ENCODE measurements at regions not wholly inside any gene's neighbourhood (a gene's known extent, or its start where the extent isn't known, plus 50 kb on each side); places are given as distances from the start of the nearest gene placed in this dataset.

DNA sequence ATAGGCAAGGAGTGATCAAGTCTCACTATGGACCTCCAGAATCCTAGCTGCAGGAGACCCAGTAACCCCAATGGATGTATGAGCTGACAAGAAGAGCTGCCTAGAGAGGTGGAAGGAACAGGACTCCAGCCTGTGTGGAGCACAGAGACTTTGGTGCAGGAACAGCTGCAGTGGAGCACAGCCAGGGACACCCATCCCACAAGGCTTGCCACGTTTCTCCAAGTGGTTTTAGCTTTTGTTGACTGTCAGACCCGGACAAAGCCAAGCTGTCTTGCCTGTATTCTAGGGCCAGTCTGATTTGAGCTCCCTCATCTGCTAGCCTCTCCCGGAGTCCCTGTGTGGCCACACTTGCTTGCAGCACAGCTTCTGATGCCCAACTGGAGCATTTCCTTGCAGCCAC, 224.7 kb downstream of the CHRM2 start:
- Mint-ChIP-seq H3K4me3 (no peak overlapping the region), H3K4me1 (no peaks in the 10 kb centered on the region), H3K36me3 (ENCODE audit: low read depth) (no peaks in the 10 kb centered on the region), H3K27ac (no peak overlapping the region), H3K9me3 (peaks cover 22% of the 10 kb centered on the region), H3K27me3 (no peaks in the 10 kb centered on the region)
- no peak for DNase-seq
- ChIA-PET POLR2A (no interaction called here), CTCF (no interaction called here)

DNA sequence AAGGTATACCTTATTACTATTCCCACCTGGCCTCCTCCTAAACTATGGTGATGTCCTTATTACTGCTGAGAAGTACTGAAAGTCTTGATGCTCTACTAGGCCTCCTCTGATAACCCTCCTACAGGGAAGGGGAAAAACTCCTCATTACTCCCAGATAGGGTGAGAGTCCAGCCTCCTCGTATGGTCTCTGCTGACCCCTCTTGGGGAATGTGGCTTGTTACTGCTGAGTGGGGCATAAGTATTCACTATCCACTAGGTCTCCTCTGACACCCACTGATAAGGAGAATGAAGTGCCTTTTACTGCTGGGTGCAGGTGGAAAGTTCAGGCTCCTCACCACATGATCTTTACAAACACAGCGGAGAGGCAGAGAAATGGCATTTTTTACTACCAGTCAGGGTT, 222.9 kb downstream of the CHRM2 start:
- H3K27me3 Mint-ChIP-seq = no peaks in the 10 kb centered on the region
- H3K9me3 Mint-ChIP-seq = peaks cover 18% of the 10 kb centered on the region
- H3K27ac Mint-ChIP-seq = no peak overlapping the region
- ChIA-PET CTCF (no interaction called here), POLR2A (no interaction called here)
- no peak overlapping the region for H3K4me3 Mint-ChIP-seq
- no peaks in the 10 kb centered on the region for H3K36me3 Mint-ChIP-seq (ENCODE audit: low read depth)
- DNase-seq = no peak
- H3K4me1 Mint-ChIP-seq = no peaks in the 10 kb centered on the region

DNA sequence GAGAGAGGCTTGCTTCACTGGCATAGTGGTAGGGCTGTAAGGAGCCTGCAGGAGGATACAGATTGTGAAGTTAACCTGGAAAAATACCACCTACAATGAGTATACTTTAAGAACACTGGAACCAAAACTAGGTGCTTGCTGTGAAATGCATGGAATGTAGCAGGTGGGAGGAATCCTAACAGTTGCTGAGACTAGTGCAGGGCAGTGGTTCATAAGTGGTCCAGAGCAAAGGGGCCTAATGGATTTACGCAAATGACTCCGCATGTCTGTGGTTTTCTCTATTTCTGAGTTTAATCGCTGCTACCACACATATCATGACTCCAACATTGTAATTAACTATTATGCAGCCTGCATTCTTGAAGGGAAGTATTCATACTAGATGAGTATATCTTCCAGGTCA, 218.4 kb downstream of the CHRM2 start:
- H3K4me1 Mint-ChIP-seq = no peaks in the 10 kb centered on the region
- H3K36me3 Mint-ChIP-seq (ENCODE audit: low read depth) = no peaks in the 10 kb centered on the region
- H3K27me3 Mint-ChIP-seq = no peaks in the 10 kb centered on the region
- no peak overlapping the region for H3K4me3 Mint-ChIP-seq
- H3K27ac Mint-ChIP-seq = no peak overlapping the region
- DNase-seq = no peak
- POLR2A ChIA-PET = no interaction called here
- CTCF ChIA-PET = no interaction called here
- peaks cover 4% of the 10 kb centered on the region for H3K9me3 Mint-ChIP-seq

DNA sequence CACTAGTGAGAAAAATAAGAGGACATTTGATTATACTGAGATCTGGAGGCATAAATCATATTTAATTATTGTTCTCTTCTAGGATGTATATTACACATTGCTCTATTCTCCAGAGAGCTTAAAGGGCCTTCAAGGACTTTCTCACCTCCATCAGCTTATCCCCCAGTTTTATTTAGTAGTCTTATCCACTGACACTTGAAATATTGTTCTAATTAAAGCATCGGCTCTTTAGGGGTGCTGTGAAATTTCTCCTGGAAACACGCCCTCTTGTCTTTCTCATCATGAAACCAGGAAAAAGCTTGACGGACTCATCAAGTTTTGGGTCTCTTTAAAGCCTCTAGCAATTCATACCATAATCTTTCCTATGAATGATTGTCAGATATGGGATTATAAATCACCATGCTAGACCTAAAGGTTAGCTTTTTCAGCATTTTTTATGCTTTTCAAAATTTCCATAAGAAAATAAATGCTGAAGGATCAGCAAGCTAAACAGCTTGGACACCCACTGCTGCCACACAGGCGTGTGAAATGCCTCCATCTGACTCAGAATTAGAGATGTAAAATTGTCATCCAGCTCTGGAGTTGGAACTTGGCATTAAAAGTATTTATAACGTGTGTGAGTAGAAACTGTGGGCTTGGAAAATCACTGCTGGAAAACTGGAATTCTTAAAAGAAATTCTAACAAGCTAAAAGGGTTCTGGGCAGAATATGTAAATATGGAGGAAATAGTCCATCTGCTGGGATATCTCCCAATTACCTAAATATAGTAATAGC, 216.3 kb downstream of the CHRM2 start:
- DNase-seq = no peak
- Mint-ChIP-seq H3K36me3 (ENCODE audit: low read depth) (no peaks in the 10 kb centered on the region), H3K4me3 (no peak overlapping the region), H3K9me3 (peaks cover 4% of the 10 kb centered on the region), H3K27me3 (no peaks in the 10 kb centered on the region), H3K27ac (no peak overlapping the region), H3K4me1 (no peaks in the 10 kb centered on the region)
- ChIA-PET POLR2A (no interaction called here), CTCF (no interaction called here)

DNA sequence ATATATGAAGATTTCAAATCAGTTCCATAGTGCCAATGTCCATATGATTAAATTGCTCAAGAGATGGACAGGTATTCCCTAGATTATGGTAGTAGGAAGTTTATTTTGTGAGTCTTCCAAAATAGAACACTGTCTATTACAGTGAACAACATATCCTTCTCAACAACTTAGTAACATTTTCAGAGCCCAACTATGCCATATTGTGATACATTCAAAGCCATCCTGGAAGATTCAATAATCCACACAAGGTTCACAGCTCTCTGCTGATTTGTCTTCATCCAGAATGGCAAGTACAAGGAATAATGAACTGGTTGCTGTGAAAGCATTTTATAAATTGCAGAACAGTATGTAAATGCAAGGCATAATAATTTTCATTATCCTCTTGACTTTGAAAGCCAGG, 213.9 kb downstream of the CHRM2 start:
- ChIA-PET CTCF (no interaction called here), POLR2A (no interaction called here)
- Mint-ChIP-seq H3K27ac (no peak overlapping the region), H3K4me1 (no peaks in the 10 kb centered on the region), H3K4me3 (no peak overlapping the region), H3K9me3 (peaks cover 2% of the 10 kb centered on the region), H3K27me3 (no peaks in the 10 kb centered on the region), H3K36me3 (ENCODE audit: low read depth) (no peaks in the 10 kb centered on the region)
- no peak for DNase-seq

DNA sequence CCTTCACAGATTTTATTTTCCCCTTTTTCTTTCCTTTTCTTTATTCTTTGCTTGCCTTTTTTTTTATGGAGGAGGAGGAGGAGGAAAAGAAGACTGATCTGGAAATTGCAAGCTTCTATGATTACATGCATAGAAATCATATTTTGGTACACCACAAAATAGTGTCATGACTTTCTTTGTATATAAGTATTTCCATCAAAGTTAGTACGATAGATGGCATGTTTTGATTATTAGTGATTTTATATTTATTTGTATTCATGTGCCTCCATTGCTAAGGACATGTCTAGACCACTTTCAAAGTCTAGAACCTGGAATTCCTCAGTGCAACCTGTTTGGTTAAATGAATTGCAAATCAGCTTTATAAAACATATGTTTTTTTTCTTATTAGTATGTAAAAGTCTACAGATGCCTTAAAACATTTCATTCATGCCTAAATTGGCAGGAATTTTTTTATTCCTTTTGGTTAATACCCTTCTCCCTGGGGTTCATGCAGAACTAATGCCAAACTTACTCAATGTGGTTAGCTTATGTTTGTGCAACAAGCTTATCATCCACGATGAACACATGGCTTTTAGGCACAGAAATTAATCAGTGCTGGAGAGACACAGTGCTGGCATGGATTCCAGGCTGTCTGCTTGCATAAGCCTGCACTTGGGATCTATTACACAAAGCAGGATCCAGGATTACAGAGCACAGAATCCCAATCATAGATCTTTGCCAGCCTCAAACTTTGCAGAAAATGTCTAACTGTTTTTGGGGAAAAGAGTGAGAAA, 213.1 kb downstream of the CHRM2 start:
- ChIA-PET CTCF (no interaction called here), POLR2A (no interaction called here)
- no peak overlapping the region for H3K27ac Mint-ChIP-seq
- H3K9me3 Mint-ChIP-seq = peaks cover 2% of the 10 kb centered on the region
- H3K36me3 Mint-ChIP-seq (ENCODE audit: low read depth) = no peaks in the 10 kb centered on the region
- H3K4me1 Mint-ChIP-seq = no peaks in the 10 kb centered on the region
- no peak overlapping the region for H3K4me3 Mint-ChIP-seq
- no peaks in the 10 kb centered on the region for H3K27me3 Mint-ChIP-seq
- DNase-seq = no peak

DNA sequence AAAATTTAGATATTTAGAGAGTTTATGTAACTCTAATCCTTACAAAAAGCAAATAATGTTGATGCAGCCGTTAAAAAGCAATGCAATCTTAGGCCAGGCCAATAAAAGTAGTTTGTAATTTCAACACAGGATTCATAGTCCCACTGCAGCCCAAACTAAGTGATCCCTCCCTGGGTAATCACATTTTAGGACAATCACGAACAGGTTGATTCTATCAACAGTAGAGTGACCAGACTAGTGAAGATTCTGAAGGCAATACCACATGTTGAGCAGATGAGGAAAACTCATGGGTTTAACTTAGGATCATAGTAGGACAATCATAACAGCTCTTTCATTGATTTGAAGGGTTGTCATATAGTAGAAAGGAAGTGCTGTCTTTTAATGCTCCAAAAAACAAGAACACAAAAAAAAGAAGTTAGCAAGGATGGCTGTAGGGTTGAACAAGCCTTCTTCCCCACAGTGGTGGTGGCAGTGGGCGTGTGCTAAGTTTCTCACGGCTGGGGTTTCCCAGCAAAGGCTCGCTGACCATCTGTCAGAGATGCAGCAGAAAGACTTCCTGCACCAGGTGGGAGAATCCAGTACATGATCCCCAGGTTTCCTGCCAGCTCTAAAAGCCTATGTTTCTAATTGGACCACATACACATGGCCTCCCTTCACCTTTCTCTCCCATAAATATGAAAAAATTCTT, 212.2 kb downstream of the CHRM2 start:
- POLR2A ChIA-PET = no interaction called here
- H3K27ac Mint-ChIP-seq = no peak overlapping the region
- no peaks in the 10 kb centered on the region for H3K27me3 Mint-ChIP-seq
- H3K9me3 Mint-ChIP-seq = peaks cover 2% of the 10 kb centered on the region
- DNase-seq = no peak
- H3K36me3 Mint-ChIP-seq (ENCODE audit: low read depth) = no peaks in the 10 kb centered on the region
- H3K4me3 Mint-ChIP-seq = no peak overlapping the region
- CTCF ChIA-PET = no interaction called here
- no peaks in the 10 kb centered on the region for H3K4me1 Mint-ChIP-seq

DNA sequence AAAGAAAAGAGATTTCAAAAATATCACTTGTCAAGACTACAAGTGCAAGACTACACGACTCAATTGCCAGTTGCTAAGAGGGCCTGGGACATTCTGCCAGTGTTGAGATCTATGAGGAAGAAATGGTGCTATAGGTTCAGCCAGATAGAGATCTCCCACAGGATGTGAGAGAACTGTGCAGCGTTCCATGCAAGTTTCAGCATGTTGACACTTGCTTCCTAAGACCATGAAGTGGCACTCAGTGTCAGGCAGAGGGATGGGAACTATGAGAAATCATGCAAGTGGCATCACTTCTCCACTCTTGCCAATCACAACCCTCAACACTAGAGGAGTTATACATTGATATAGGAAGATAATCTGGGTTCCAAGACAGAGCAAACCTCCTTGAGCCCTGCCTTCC, 210.3 kb downstream of the CHRM2 start:
- Mint-ChIP-seq H3K9me3 (peaks cover 2% of the 10 kb centered on the region), H3K36me3 (ENCODE audit: low read depth) (no peaks in the 10 kb centered on the region), H3K27ac (no peak overlapping the region), H3K4me3 (no peak overlapping the region), H3K4me1 (no peaks in the 10 kb centered on the region), H3K27me3 (no peaks in the 10 kb centered on the region)
- no peak for DNase-seq
- POLR2A ChIA-PET = no interaction called here
- CTCF ChIA-PET = no interaction called here

DNA sequence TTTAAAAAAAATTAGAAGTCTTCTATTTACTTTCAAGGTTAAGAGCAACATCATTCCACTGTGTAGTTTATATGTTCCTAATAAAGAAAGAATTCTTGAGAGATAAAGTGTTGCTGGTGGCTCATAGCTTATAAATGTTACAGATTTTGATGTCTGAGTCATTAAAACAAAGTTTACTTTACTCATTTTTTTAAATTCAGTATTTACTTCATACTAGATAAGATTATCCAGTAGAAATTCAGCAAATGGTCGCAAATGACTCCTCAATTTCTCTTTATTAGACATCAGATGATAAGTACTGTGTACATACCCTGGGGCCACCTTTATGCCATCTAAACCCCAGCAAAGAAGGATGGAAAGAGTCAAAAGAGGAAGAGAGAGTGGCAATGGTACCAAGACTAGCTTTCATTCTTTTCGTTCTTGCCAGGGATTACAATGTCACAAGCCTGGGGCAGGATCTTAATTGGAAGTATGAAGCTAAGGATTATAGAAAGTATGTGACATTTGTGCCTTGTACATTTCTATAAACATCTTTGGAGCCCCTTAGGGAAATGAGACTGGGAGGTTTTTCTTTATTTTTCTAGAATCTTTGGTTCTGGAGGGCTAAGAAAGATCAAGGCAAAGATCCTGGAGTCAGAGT, 206.1 kb downstream of the CHRM2 start:
- no peaks in the 10 kb centered on the region for H3K27me3 Mint-ChIP-seq
- no peaks in the 10 kb centered on the region for H3K36me3 Mint-ChIP-seq (ENCODE audit: low read depth)
- H3K4me1 Mint-ChIP-seq = no peaks in the 10 kb centered on the region
- H3K4me3 Mint-ChIP-seq = no peak overlapping the region
- ChIA-PET POLR2A (no interaction called here), CTCF (no interaction called here)
- H3K9me3 Mint-ChIP-seq = peaks cover 4% of the 10 kb centered on the region
- no peak overlapping the region for H3K27ac Mint-ChIP-seq
- DNase-seq = no peak

DNA sequence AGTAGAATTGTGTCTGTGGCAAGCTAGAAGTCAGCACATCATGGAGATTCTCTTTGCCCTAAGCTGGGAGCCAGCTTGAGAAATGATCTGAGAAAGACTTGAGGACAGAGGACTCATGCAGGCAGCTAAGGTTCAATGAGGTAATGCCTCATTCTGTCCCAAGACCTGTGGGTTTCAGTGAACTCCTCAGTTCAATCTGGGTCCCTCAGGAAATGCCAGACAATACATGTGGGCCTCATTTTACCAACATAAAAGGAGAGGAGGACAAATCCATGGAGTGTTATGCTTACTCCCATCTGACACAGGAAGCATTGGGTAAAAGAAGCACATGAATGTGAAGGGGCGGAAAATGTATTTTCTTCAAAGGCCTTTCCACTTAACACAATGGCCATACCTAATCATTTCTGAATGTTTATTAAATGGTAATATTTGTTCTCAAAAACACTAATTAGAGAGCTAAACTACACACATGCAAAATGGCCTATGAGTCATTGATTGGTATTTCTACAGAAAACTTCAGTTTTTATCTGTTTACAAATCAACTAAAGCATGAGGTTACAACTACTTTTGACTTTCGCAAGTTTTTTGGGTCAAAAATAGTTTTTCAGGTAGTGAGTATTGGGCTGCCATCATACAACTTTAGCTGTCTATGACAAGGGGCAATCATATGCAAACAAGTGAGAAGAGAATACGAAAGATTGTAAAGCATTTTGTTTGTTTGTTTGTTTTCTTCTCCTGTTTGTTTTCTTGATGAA, 205.3 kb downstream of the CHRM2 start:
- Mint-ChIP-seq H3K4me1 (no peaks in the 10 kb centered on the region), H3K9me3 (peaks cover 4% of the 10 kb centered on the region), H3K27ac (no peak overlapping the region), H3K27me3 (no peaks in the 10 kb centered on the region), H3K4me3 (no peak overlapping the region), H3K36me3 (ENCODE audit: low read depth) (no peaks in the 10 kb centered on the region)
- CTCF ChIA-PET = no interaction called here
- POLR2A ChIA-PET = no interaction called here
- DNase-seq = no peak

All from activated CD4-positive, alpha-beta T cell treated with anti-CD3 and anti-CD28 coated beads, Interleukin-2, amount 10 ng/mL, durations not matched to agents 7 days and 5 days (primary cell).